ENCODE measurements at regions not wholly inside any gene's neighbourhood (a gene's known extent, or its start where the extent isn't known, plus 50 kb on each side); places are given as distances from the start of the nearest gene placed in this dataset.

DNA sequence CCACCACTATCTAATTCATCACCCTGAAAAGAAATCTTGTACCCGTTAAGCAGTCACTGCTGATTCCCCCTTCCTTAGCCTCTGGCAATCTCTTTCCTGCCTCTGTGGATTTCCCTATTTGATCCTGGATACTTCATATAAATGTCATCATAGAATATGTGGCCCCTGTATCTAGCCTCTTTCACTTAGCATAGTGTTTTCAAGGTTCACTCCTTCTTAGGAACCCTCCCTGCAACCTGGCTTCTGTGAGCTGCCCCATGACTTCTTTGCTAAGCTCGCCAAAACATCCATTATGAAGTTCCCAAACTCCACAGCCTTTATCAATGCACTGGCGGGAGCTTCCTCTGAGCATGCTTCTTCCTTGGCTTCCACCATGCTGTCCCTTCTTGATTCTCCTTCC is 70.8 kb upstream of the PDZD8 start:
- H3K4me3 ChIP-seq (ENCODE audit: low read depth, low read length, poor library complexity, severe bottlenecking): no peak overlapping the region
- no peaks in the 10 kb centered on the region for H3K9me3 ChIP-seq (ENCODE audit: low read length)
- no peak for TF ChIP-seq EZH2phosphoT487 (IDR thresholded peaks at IDR 0.05; ENCODE audit: borderline replicate concordance, low read depth, low read length)
- TF ChIP-seq CTCF (conservative IDR thresholded peaks at IDR 0.05; ENCODE audit: low read length): no peak
- no peaks in the 10 kb centered on the region for H3K36me3 ChIP-seq (ENCODE audit: insufficient read depth, low read length)
- no peak overlapping the region for H2AFZ ChIP-seq (ENCODE audit: low read length)
- intact Hi-C loops (cut with micrococcal nuclease; ENCODE audit: unreplicated experiment): no loop called here
- no peaks in the 10 kb centered on the region for H3K79me2 ChIP-seq (ENCODE audit: insufficient read depth, low read depth, low read length)
- no peaks in the 10 kb centered on the region for H3K9me2 ChIP-seq (ENCODE audit: insufficient read depth, low read length)
- H3K27ac ChIP-seq (ENCODE audit: low read depth, low read length, poor library complexity, severe bottlenecking): no peak overlapping the region
- DNase-seq (ENCODE audit: low spot score): no peak
- H3K4me1 ChIP-seq (ENCODE audit: insufficient read depth, low read length, poor library complexity, severe bottlenecking): no peaks in the 10 kb centered on the region
- CTCF ChIA-PET (ENCODE audit: unreplicated experiment): no interaction called here
- POLR2A ChIA-PET: interaction anchor here (0.6 kb wide), 1 partner anchor 521 kb away, joined by 3 read pairs; no protein-coding TSS in a partner anchor
- H4K20me1 ChIP-seq (ENCODE audit: insufficient read depth, low read length): no peaks in the 10 kb centered on the region
- H3K4me2 ChIP-seq (ENCODE audit: low read length): no peak overlapping the region
- no TSS peak for BruUV-seq (replicated peaks)

DNA sequence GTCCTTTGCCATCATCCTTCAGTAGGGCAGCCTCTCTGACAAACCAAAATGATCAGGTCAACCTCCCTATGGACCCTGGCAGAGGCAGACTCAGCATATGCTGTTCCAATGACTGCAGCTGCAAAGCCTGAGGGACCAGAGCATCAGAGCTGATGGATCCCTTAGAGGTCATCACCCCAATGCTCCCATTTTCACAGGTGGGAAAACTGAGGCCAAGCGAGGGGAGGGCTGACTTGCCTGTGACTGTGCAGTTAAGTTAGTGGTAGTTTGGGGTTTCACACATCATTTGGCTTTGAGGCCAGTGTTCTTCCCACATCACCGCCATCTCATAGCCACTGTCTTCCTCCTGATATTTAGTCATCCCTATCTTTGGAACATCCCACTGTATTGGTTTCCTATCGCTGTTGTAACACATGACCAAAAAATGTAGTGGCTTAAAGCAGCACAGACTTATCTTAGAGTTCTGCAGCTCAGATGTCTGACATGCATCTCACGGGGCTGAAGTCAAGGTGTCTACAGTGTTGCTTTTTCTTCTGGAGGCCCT is 69.3 kb upstream of the PDZD8 start:
- intact Hi-C loops (cut with micrococcal nuclease; ENCODE audit: unreplicated experiment): no loop called here
- H3K9me3 ChIP-seq (ENCODE audit: low read length): no peaks in the 10 kb centered on the region
- no peaks in the 10 kb centered on the region for H4K20me1 ChIP-seq (ENCODE audit: insufficient read depth, low read length)
- POLR2A ChIA-PET: no interaction called here
- no peaks in the 10 kb centered on the region for H3K4me1 ChIP-seq (ENCODE audit: insufficient read depth, low read length, poor library complexity, severe bottlenecking)
- no peaks in the 10 kb centered on the region for H3K9me2 ChIP-seq (ENCODE audit: insufficient read depth, low read length)
- H2AFZ ChIP-seq (ENCODE audit: low read length): no peak overlapping the region
- no peak for DNase-seq (ENCODE audit: low spot score)
- CTCF ChIA-PET (ENCODE audit: unreplicated experiment): no interaction called here
- no peak overlapping the region for H3K27ac ChIP-seq (ENCODE audit: low read depth, low read length, poor library complexity, severe bottlenecking)
- no peaks in the 10 kb centered on the region for H3K36me3 ChIP-seq (ENCODE audit: insufficient read depth, low read length)
- no peak overlapping the region for H3K4me2 ChIP-seq (ENCODE audit: low read length)
- TF ChIP-seq CTCF (conservative IDR thresholded peaks at IDR 0.05; ENCODE audit: low read length) (no peak), EZH2phosphoT487 (IDR thresholded peaks at IDR 0.05; ENCODE audit: borderline replicate concordance, low read depth, low read length) (no peak)
- no peak overlapping the region for H3K4me3 ChIP-seq (ENCODE audit: low read depth, low read length, poor library complexity, severe bottlenecking)
- H3K79me2 ChIP-seq (ENCODE audit: insufficient read depth, low read depth, low read length): no peaks in the 10 kb centered on the region
- no TSS peak for BruUV-seq (replicated peaks)

GRCh38 chr10:117443686-117444041 is 68.4 kb upstream of the PDZD8 start:
- no peak for DNase-seq (ENCODE audit: low spot score)
- H3K9me3 ChIP-seq (ENCODE audit: low read length): no peaks in the 10 kb centered on the region
- no peaks in the 10 kb centered on the region for H4K20me1 ChIP-seq (ENCODE audit: insufficient read depth, low read length)
- H3K4me3 ChIP-seq (ENCODE audit: low read depth, low read length, poor library complexity, severe bottlenecking): no peak overlapping the region
- no peak overlapping the region for H3K4me2 ChIP-seq (ENCODE audit: low read length)
- ChIA-PET POLR2A (interaction anchor here (0.6 kb wide), 1 partner anchor 218 kb away, joined by 3 read pairs; no protein-coding TSS in a partner anchor), CTCF (ENCODE audit: unreplicated experiment) (no interaction called here)
- no peaks in the 10 kb centered on the region for H3K4me1 ChIP-seq (ENCODE audit: insufficient read depth, low read length, poor library complexity, severe bottlenecking)
- no TSS peak for BruUV-seq (replicated peaks)
- H3K79me2 ChIP-seq (ENCODE audit: insufficient read depth, low read depth, low read length): no peaks in the 10 kb centered on the region
- TF ChIP-seq EZH2phosphoT487 (IDR thresholded peaks at IDR 0.05; ENCODE audit: borderline replicate concordance, low read depth, low read length): no peak
- no peak for TF ChIP-seq CTCF (conservative IDR thresholded peaks at IDR 0.05; ENCODE audit: low read length)
- no peak overlapping the region for H3K27ac ChIP-seq (ENCODE audit: low read depth, low read length, poor library complexity, severe bottlenecking)
- H3K36me3 ChIP-seq (ENCODE audit: insufficient read depth, low read length): no peaks in the 10 kb centered on the region
- intact Hi-C loops (cut with micrococcal nuclease; ENCODE audit: unreplicated experiment): no loop called here
- no peaks in the 10 kb centered on the region for H3K9me2 ChIP-seq (ENCODE audit: insufficient read depth, low read length)
- no peak overlapping the region for H2AFZ ChIP-seq (ENCODE audit: low read length)

Measured in OCI-LY7 (cell line).